ENCODE measurements at regions not wholly inside any gene's neighbourhood (a gene's known extent, or its start where the extent isn't known, plus 50 kb on each side); places are given as distances from the start of the nearest gene placed in this dataset.
"Not testable (repeated sequence)": the region's sequence is repeated elsewhere in the genome, so short reads cannot be mapped to it uniquely, and the experiment has no call there.

DNA sequence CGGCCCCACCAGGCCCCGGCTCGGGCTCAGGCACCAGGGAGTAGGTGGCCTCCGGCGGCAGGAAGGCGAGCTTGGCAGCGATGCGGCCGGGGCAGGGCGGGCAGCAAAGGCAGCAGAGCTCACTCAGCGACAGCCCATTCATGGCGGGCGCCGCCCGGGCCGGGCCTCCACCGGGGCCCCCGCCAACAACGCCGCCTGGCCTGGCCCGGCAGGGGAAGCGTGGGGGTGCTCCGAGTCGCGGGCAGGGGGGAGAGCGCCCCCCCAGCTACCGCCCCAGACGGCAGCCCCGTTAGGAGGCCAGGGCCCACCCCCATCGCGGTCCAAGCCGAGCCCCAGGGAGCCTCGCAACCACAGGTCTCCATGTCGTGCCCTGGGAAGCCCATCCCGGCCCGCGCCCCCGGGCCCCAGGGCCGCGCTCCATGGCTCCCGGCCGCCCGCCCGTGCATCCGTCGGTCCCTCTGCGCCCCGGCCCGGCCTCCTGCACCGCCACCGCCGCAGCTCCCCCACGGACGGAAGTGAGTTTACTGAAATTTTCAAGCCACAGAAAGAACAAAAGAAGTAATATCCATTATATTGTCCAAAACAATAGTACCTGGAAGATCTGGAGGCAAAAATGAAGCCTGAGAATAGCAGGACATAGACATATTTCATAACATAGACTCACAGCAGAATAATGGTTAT, 126.6 kb upstream of the VPREB1 start:
- FAIRE-seq, result not testable (repeated sequence)

DNA sequence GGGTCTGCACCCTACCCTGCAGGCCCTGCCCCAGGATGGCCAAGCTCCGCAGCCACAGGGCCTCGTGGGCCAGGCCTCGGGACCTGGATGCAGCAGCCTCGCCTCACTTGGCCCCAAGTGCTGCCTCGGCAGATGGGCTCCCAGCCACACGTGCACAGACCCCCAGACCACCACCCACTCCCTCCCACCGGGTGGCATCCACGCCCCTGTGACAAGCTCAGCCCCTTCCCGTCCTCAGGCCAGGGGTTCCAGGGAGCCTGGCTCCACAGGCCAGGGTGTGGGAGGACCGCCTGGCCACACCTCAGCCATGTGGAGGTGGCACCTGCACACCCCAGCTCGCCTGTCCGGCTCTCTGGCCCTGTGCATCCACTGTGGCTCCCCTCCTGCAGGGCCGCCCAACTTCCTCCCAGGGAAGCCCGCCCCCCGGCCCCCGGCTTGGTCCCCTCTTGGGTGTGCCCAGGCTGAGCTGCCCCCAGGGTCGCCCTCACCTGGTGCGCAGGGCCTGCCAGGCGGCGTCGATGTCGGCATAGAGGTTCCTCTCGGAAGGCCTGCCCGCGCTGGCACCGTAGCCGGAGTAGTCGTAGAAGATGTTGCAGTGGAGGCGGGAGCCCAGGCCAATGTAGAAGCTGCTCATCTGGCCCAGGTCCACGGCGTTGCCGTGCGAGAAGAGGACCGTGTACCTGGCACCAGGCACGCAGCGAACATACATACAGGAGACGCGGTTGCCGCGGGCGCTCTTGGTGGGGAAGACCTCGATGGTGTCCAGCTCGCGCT, 127.4 kb upstream of the VPREB1 start:
- FAIRE-seq, result not testable (repeated sequence)

- FAIRE-seq, result no peak
Measured at GRCh38 chr22:22113701-22114100, 130.9 kb upstream of the VPREB1 start.

GRCh38 chr22:22112533-22113294, 130.1 kb upstream of the TOP3B start:
- no peak for FAIRE-seq

DNA sequence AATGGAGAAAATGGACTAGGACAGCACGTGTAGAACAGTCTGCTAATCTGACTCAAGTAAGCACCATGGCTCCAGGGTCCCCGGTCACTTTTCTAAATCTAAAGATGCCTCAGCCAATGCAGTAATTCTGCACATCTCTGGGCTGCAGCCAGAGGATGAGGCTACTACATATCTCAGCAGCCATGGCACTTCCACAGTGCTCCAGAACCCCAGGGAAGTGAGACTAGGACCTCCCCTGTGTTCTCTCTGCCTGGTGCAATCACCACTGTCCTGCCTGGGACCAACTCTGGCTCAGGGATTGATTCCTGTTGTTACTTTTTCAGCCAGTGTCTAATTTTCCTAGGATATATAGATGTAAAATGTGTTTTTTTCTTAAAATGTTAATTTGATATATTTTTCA, 129.4 kb upstream of the TOP3B start:
- FAIRE-seq, result no peak

DNA sequence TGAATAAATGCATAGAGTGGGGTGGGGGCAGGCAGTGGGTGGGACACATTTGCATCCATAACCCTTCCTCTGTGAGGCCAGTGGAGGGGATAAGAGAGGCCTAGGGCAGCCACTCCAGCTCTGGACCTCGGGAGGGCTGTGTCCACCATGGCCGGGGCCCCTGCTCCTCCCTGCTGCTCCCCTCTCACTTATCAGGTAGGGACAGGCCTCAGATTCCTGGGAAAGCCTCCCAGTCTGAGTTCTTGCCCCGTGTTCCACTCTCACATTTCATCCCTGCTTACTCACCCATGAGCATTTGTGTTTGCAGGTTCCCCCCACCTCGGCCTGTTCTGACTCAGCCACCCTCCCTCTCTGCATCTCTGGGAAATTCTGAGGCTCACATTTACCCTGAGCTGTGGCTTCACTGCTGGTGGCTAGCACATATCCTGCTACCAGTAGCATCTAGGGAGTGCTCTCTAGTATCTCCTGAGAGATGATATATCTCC, 128.7 kb upstream of the TOP3B start:
- FAIRE-seq, result no peak

GRCh38 chr22:22110548-22111266, 128.1 kb upstream of the TOP3B start:
- FAIRE-seq, result no peak

DNA sequence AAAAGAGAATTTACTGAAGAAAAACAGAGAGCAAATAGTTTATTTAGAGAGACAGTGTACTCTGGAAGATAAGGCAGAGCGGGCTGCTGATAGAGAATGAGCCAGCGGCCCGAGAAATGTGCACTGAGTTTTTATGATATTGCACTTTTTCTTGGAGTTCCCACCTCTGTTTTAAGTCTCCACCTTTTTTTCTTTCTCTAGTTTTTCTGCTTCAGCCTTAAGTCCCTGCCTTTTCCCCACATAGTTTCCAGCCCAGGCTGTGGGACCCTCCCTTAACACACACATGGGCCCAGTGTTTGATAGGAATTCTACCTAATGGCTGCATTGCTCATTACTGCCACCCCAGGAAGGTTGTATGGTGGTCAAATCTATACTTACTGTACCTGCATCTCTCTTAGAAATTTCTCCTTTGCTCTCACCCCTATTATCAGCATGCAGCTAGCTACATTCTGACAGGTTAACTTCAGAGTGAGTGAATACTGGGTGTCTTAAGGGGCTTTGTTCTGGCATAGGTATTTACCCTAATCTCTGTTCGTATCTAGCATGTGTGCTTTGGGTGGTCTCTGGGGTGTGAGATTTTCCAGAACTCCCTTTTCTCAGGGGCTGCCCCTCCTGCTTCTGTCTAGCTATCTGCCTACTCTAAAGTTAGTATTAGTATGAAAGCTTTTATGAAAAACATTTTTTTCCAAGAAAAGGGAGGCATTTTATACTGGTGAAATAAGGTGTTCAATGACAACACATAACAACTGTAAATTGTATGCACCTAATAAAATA, 127.3 kb upstream of the TOP3B start:
- FAIRE-seq, result no peak

GRCh38 chr22:22106855-22107254, 124.3 kb upstream of the TOP3B start:
- no peak for FAIRE-seq

DNA sequence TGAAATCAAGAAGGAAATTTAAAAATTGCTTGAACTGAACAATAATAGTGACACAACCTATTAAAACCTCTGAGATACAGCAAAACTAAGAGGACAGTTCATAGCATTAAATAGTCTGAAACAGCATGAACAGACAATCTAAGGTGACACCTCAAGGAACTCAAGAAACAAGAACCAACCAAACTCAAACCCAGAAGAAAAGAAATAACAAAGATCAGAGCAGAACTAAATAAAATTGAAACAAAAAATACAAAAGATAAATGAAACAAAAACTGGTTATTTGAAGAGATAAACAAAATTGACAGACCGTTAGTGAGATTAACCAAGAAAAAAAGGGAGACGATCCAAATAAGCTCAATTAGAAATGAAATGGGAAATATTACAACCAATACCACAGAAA, 122.8 kb upstream of the TOP3B start:
- FAIRE-seq, result no peak

- no peak for FAIRE-seq
Measured at GRCh38 chr22:22103078-22103875, 120.7 kb upstream of the TOP3B start.

DNA sequence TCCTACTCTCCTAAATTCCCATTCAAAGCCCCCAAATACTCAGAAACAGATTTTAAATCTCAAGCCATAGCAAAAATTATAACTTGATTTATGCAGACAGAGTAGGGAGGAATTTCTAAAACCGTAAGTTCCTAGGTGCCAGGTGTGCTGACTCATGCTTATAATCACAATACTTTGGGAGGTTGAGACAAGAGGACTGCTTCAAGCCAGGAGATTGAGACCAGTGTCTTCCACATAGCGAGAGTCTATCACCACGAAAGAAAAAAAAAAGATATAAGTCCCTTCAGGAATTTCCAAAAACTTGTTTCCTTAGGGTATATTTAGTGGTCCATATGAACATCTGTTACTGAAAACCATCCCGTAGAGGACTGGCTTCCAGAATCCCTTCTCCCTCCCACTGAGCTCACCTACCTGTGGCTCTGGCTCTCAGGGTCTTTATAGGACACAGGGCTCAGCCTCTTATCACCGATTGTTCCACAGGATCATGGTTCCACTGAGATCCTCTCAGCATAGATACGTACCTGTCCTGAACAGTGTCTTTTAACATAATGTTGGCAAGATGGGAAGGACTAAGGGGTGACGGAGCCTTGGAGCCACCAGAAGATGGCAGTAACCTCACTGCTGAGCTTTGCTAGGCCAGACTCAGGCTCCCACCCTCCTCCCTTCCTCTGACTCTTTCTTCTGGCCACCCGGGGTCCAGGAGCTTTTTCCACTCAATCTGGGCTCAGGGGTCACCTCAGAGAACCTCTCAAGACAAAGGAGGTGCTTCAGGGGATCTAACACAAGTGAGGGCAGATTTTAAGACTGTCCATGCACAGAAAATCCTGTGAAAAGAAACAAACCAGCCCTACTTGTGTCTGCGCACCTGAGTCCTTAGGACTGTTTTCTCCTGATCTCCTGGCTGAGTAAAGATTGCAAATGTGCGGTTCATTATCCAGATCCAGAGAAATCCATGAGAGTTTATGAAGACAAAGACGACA, 117.5 kb upstream of the TOP3B start:
- no peak for FAIRE-seq

DNA sequence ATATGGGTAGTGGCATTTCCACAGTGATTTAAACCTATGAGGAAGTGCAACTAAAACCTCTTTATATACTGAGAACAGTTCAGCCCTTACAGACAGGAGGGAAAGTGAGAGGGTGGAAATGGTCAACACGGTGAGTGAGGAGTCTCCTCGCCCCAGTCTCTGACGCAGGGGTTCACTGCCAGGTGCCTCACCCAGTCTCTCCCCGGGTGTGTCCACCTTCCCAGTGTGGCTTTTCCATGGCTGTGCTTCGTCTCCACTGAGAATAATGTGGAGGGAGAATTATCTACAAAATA, 116.6 kb upstream of the TOP3B start:
- no peak for FAIRE-seq

GRCh38 chr22:22098457-22099193, 116.0 kb upstream of the TOP3B start:
- FAIRE-seq, result no peak

DNA sequence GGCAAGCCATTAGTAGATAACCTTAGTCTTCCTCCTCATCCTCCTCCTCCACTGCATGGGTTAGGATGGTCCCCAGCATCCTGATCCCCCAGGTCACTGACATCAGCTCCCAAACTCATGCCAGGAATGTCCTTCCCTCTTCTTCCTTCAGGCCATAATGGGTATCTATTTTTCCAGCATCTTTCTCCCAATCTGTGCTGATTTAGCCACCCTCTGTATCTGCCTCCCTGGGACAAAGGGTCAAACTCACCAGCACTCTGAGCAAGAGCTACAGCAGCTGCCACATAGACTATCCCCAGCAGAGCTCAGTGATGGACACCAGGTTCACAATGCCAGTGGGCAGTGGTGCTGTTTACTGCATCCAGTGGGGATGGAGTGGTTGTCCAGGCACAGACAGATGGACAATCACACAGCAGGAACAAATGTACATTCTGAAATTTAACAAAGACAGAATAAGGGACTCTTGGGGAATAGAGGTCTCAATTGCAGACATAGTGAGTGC, 115.2 kb upstream of the TOP3B start:
- FAIRE-seq, result no peak

DNA sequence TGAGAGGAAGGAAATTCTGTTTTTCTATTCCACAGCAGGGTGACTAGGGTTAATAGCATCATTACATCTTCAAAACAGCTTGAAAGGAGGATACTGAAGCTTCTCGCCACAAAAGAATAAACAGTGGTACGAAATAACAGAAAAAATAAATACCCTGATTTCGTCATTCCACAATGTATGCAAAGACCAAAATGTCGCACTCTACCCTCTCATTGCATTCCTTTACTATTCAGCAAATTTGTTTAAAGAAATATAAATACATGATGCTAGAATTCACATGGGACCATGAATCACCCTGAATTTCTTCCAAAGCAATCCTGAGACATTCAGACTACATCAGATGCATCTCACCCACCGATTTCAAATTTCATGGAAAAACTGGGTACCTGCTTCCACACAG, 112.3 kb upstream of the TOP3B start:
- FAIRE-seq, result no peak

DNA sequence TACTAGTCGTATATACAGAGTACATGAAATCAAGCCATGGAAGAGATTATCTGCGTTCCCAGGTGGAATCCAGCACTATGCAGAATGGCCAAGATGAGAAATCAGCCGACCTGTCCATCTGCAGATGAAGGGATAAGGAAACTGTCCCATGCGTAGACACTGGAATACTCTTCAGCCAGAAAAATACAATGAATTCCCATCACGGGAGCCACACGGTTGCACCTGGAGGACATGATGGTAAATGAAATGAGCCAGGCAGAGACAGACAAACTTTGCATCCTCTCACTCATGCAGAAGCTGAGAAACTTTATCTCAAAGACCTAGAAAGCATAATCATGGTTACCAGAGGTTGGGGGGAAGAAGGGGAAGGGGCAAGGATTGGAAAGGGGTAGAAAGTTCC, 111.9 kb upstream of the TOP3B start:
- FAIRE-seq, result no peak

- FAIRE-seq, result no peak
Measured at GRCh38 chr22:22093743-22094142, 111.2 kb upstream of the TOP3B start.

DNA sequence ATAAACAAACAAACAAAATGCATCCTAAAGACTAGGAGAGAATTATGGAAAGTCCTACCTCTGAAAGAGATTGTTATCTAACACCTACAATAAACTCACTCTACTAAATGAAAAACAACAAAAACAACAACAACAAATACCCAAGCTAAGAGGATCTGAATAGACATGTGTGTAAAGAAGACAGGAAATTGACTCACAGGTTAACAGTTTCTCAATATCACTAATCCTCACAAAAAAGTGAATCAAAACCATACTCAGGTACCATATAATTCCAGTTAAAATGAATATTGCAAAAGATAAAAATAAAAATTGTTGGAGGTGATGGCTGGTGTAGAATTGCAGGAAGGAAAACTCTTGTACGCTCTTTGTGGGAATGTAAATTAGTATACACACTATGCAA, 110.4 kb upstream of the TOP3B start:
- FAIRE-seq, result no peak

All from TTC549 (cell line).